Fibroblast of peridontal ligament (primary cell): ENCODE measurements at regions not wholly inside any gene's neighbourhood (a gene's known extent, or its start where the extent isn't known, plus 50 kb on each side); places are given as distances from the start of the nearest gene placed in this dataset.
"Not testable (repeated sequence)": the region's sequence is repeated elsewhere in the genome, so short reads cannot be mapped to it uniquely, and the experiment has no call there.

Source experiments
- DNase-seq: peaks from one replicate; pipeline ENCODE4 v3.0.0-alpha.2; 2010; ENCODE audit errors: extremely low read depth

- DNase-seq = peak; percentile 3
Measured at GRCh38 chr4:149203256-149204001, 612.2 kb downstream of the IQCM start.

GRCh38 chr4:149202117-149202516 is 613.5 kb downstream of the IQCM start:
- no peak for DNase-seq

DNA sequence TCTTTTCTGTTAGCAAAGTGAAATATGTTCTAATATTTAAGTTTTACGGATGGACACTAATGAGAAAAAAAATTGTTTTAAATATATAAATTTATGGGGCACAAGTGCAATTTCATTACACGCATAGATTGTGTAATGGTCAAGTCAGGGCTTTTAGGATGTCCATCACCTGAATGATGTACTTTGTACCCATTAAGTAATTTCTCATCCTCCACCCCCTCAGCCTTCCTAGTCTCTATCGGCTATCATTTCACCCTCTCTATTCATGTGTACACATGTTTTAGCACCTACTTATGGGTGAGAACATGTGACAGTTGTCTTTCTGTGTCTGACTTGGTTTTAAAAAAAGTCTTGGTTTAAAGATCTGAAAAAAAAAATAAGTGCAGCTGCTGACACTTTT is 616.0 kb downstream of the IQCM start:
- no peak for DNase-seq

DNA sequence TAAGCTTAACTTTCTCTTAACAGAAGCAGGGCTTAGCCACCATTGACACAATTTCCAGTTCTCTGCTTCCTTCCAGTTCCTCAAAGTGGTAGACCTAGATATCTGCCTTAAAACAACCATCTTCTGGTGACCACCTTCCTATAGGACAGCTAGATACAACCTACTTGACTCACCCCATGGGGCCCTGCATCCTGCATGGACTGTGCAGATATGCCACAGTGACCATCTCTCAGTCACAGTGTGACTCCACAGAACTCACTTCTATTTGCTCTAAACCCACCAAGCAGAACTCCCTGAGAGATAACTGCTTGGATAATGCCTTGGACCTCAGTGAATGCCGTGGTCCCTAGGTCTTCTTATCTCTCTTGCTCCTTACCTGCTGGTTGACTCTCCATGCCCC is 621.6 kb downstream of the IQCM start:
- no peak for DNase-seq

DNA sequence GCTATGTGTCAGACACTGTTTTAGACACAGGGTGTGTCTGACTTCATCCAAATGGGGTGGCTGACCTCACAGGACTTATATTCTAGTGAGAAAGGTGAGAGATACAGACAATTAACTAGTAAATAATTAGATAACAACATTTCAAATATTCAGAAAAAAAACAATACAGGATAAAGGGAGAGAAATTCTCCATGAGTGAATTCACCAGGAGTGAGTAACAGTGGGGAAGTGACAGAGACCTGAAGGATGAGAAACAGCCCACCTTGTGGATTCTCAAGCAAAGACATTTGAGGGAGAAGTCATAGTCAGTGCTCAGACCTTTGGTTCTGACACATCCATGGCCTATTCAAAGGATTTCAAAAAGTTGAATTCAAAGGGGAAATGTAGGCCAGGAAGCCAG is 627.9 kb downstream of the IQCM start:
- no peak for DNase-seq

- no peak for DNase-seq
Measured at GRCh38 chr4:149183638-149184037, 632.0 kb downstream of the IQCM start.

DNA sequence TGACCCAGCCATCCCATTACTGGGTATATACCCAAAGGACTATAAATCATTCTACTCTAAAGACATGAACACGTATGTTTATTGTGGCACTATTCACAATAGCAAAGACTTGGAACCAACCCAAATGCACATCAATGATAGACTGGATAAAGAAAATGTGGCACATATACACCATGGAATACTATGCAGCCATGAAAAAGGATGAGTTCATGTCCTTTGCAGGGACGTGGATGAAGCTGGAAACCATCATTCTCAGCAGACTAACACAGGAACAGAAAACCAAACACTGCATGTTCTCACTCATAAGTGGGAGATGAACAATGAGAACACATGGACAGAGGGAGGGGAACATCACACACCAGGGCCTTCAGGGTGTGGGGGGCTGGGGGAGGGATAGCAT is 634.2 kb downstream of the IQCM start:
- not testable (repeated sequence) for DNase-seq

GRCh38 chr4:149176039-149176438 is 639.6 kb downstream of the IQCM start:
- DNase-seq = no peak

- no peak for DNase-seq
Measured at GRCh38 chr4:149175549-149175948, 640.1 kb downstream of the IQCM start.

DNA sequence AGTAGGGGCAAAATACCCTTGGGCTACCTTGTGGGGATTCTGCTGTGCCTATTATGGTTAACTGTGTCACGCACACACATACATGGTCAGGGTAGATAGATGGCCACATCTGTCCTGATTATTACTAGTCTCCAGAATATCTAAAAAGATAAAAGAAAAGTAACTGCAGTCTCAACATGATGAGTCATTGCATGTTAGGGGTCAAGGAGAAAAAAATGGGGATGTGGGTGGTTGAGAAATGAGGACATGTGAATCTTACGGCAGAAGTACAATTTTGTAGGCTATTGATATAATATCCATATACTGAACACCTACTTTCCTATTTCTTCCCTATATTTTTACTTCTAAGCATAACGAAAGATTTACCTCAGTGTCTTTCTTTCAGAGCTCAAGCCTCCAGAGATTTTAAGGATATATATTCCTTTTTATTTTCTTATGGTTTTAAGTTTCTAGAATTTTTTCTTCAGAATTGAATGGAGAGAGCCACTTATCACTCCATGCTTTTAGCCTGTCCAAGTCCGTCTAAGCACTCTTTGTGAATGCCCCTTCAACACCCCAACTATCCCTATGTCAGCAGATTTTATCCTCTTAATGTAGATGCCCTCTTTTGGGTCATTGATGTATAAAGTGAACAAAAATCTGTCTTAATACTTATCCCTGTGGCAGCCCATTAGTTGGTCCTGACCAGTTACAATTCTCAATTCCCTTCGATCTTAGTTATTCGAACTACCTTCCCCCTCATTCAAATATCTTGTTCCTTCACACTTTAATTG is 642.2 kb downstream of the IQCM start:
- no peak for DNase-seq

DNA sequence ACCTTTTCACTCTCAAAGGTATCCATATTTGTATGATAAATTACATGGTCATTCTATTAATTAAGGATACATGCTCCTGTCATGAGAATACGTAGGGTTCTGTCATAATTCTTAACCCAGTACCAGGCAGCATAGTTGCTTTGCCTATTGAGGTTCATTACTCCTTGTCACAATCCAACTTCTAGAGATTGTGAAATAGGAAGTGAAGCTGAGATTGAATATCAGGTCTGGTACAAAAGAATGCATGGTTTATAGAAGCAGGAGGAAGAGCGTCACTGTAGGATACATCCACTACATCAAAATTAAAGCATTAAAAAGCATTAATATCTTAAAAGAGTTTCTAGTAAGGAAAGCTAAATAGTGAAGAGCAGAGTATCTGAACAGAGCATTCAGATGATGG is 647.0 kb downstream of the IQCM start:
- no peak for DNase-seq

- no peak for DNase-seq
Measured at GRCh38 chr4:149166876-149167275, 648.8 kb downstream of the IQCM start.

- no peak for DNase-seq
Measured at GRCh38 chr4:149166365-149166764, 649.3 kb downstream of the IQCM start.

- DNase-seq = peak; percentile 20
Measured at GRCh38 chr4:149164282-149164681, 651.4 kb downstream of the IQCM start.

GRCh38 chr4:149161247-149161646 is 654.4 kb downstream of the IQCM start:
- peak; percentile 31 for DNase-seq

- DNase-seq = no peak
Measured at GRCh38 chr4:149160370-149160769, 655.3 kb downstream of the IQCM start.

DNA sequence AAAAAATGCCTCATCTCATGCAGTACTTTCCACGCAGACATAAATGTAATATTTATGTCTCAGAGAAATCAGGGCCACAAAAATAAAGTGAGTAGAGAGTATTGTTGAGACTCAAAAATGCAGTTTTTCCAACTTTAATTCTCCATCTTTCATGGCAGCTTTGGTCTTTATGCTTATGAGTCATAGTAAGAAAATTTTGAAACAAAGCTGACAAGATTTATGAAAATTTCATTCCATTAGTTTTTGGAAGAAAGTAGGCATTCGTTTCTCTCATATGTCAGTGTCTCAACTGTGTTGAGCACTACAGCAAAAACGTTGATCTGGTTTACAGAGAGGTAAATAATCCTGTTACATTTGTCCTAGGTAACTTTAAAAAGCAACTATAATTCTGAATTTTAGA is 656.8 kb downstream of the IQCM start:
- no peak for DNase-seq

DNA sequence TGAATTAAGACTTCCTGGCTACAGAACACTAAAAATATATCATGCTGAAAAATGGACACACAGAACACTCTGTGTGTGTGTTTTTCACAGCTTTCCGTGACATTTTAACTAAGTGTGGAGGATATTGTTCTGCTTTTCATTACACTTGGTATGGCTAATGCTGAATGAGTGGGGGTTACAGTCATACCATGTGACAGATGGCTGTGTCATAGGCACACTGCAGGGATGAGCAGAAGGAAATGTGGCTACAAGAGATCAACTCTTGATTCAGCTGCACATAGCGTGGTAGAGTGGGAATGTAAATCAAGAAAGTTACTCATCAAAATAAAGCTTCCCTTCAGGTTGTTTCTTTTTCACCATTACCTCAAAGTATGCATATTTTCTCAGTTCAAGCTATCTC is 669.8 kb downstream of the IQCM start:
- peak; percentile 41 for DNase-seq

- no peak for DNase-seq
Measured at GRCh38 chr4:149144060-149144459, 671.6 kb downstream of the IQCM start.

DNA sequence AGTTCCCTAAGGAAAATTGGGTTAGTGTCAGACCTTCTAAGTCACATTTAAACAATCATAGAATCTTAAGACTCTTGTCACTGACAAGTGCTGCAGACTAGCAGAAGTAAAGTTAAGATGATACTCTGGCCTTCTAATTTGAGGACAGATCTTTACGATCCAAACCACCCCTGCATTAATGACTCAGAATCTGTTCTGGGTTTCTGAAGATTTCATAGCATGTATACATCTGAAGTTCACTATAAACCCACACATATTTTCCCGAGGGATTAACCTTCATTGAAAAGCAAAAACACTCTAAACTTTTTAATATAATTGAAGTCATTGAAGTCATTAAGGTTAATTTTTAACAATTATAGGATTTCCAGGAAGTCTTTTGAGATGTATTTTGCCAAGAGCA is 674.3 kb downstream of the IQCM start:
- no peak for DNase-seq

DNA sequence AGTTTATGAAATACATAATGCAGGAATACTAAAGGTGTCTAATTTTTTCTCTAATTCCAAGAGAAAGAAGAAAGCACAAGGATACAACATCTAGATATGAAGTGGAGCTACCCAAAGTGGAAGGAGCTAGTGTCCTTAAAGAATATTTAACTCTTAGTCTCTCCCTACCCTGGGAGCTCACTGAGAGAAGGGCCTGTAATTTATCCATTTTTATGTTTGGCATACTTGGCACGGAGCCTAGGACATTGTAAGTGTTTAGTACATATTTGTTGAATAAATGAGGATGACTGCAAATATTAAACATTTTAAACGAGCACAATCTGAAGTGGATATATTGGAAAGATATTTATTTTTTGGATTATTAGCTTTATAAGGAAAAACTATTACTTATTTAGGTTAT is 674.8 kb downstream of the IQCM start:
- peak; percentile 13 for DNase-seq

DNA sequence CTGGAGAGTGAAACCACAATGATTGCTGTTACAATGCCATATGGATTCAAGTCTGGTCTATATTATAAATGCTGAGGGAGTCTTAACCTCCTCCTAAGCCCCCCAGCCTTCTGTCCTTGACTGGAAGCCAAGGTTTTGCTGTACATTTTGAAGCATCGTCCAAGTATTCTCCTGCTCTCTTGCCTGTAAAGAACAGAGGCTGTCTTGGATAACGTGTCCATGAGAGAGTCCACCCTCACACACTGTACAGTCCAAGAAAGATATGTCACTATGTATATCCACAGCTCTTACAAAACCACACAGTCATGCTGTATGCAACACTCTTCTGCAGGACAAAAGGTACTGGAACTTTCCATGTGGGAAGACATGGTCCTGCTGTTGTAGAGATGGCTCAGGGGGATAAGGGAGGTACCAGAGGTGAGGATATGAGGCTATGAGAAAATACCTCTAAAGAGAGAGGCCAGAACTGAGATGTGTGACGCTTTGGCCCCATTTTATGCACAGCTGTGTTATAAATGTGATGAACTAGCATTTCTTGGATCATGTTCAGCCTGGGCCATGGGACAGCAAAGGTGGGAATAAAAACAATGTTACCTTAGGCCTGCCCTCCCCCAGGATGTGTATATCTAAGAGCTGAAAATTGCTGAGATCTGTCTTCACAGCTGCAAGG is 678.6 kb downstream of the IQCM start:
- DNase-seq = no peak

- DNase-seq = no peak
Measured at GRCh38 chr4:149135062-149135461, 680.6 kb downstream of the IQCM start.
